ENCODE measurements at regions not wholly inside any gene's neighbourhood (a gene's known extent, or its start where the extent isn't known, plus 50 kb on each side); places are given as distances from the start of the nearest gene placed in this dataset.

DNA sequence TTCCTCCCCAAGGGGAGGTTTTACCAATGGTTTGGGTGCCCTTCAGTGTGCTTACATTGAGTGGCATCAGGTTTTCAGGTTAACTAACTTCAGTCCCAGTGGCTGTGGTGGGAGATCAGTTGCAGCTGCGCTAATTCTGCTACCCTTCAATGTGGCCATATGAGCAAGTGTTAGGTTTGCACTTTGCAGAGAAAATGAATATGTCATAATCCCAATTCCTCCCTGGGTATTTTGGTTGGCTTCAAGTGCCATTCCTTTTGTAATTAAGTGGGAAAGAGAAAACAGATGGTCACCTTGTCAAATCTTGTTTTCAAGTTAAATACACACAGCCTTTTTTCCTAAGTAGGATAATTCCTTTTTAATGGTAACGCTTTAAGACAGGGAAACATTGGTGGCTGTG lies 236.2 kb downstream of the TLE4 start:
- TF ChIP-seq, protein P1, sequence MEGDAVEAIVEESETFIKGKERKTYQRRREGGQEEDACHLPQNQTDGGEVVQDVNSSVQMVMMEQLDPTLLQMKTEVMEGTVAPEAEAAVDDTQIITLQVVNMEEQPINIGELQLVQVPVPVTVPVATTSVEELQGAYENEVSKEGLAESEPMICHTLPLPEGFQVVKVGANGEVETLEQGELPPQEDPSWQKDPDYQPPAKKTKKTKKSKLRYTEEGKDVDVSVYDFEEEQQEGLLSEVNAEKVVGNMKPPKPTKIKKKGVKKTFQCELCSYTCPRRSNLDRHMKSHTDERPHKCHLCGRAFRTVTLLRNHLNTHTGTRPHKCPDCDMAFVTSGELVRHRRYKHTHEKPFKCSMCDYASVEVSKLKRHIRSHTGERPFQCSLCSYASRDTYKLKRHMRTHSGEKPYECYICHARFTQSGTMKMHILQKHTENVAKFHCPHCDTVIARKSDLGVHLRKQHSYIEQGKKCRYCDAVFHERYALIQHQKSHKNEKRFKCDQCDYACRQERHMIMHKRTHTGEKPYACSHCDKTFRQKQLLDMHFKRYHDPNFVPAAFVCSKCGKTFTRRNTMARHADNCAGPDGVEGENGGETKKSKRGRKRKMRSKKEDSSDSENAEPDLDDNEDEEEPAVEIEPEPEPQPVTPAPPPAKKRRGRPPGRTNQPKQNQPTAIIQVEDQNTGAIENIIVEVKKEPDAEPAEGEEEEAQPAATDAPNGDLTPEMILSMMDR (IDR thresholded peaks at IDR 0.05 in 4 of 5, conservative IDR thresholded peaks at IDR 0.05 in 1 of 5): no peak
- TF ChIP-seq POLR2A (IDR thresholded peaks at IDR 0.05): no peak
